CD4-positive, alpha-beta T cell treated with Interleukin-4 for 1 hour (primary cell): ENCODE measurements at regions not wholly inside any gene's neighbourhood (a gene's known extent, or its start where the extent isn't known, plus 50 kb on each side); places are given as distances from the start of the nearest gene placed in this dataset.
A peak's percentile ranks its signal among the peaks of the same experiment; 100 is the strongest.

Experiments used
- DNase-seq, 2 donors: peaks; one replicate each; pipeline ENCODE4 v3.0.0-alpha.2; 2020 to 2022

DNA sequence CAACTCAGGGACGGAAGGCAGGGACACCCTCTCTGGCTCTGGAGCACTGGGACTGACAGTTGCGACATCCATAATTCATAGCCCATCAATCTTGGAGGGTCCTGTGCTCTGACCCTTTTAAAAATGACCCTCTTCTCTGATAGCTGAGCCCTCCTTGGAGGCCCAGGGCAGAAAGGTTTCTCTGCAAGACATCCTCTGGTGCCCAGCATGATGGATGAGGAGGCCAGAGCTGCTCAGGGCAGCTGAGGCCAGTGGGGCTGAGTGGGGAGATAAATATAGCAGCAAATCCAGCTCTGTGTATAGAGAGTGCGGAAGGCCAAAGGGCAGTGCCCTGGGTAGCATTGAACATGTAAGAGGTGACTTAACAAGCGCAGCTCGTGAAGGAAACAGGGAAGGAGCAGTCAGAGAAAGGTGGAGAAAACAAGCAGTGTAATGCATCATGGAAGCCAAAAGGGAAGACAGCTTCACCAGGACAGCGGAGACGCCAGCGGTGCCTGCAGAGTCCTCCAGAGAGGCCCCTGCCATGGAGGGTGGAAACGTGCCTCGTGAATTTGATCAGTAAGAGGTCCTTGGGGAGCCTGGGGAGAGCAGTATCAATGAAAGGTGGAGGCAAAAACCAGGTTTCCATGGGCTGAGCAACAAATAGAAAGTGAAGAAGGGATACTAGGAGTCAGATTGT is 50.4 kb upstream of the FMOD start:
- no peak for DNase-seq

DNA sequence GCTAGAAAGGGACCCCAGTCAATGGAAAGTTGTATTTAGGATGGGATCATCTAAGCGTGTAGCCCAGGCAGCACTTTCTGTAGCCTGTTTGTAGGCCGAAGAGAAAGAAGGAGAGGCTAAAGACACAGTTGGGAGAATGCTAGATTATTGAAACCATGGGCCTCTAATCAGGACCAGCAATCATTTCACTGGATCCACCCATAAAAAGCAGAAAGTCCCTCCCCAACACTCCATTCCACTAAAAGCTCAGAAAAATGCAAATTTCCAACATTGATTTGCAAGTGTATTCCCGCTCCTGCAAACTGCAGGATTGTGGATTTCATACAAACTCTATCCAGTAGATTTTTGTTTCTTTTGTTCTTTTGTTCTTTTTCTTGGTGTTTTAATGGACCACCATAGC is 51.2 kb upstream of the FMOD start:
- DNase-seq: no peak

DNA sequence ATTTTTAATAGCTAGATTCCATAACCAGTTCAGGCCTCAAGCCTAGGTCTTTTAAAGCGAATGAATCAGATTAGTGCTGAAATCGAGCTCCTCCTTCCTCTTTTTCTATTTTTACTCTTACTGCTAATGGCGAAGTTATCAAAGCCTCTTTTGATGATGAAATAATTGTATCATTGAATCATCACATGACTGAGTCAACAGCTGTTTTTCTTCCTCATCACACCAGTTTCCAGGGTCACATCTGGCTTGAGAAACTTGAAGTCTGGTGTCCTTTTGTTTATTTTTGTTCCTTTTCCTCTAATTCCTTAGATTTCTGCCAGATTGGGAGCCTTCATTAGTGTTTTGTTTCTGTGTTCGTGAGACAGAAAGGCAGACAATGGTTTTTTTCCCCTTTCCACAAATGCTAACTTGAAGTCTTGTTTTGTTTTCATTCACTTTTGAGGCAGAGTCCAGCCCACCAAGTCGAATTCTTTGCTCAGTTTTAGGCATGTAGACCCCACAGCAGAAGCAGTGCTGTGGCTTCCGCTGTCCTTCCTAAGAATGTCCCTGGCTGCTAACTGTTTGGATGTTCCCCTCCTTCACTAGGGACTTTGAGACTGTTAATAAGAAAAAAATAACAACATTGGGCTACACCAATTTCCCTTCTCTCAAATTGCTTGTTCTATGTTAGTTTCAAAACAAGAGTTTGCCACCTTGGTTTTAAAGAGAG is 51.9 kb upstream of the FMOD start:
- DNase-seq: peak in 1 of 2 donors; percentile 15

DNA sequence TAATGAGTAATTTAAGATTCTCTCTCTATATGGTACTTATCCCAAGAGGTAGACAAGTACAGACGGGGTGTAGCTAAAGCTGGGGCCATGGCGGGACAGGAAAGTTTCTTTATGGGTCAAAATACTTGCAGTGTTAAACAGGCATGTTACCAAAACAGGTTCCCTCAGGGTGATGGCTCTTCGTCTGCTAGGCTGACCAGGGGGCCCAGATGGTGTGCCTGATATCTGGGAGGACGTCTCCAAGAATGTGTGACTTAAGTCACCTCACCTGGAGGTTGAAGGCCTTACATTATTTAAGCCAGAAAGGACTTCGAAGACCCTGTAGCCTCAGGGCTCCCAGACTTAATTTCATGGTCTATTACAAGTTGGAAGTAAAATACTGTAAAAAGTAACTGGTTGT is 52.7 kb upstream of the FMOD start:
- no peak for DNase-seq

DNA sequence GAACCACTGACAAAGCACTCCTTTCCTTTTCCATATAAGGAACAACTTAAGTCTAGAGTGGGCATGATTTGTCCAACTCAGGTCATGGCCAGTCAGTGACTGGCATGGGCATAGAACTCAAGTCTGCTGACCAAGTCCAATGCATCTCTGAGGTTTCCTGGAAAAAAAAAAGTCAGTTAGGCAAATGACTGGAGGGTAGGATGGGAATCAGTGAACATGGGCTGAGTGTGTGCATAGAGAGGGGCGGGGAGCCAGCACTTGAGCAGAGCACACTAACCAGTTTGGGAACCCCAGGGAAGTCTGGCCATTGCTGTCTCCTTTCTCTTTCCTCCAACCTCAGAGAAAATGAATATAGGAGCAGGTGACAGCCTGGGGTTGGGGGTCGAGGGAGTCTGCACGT is 53.6 kb upstream of the FMOD start:
- no peak for DNase-seq

DNA sequence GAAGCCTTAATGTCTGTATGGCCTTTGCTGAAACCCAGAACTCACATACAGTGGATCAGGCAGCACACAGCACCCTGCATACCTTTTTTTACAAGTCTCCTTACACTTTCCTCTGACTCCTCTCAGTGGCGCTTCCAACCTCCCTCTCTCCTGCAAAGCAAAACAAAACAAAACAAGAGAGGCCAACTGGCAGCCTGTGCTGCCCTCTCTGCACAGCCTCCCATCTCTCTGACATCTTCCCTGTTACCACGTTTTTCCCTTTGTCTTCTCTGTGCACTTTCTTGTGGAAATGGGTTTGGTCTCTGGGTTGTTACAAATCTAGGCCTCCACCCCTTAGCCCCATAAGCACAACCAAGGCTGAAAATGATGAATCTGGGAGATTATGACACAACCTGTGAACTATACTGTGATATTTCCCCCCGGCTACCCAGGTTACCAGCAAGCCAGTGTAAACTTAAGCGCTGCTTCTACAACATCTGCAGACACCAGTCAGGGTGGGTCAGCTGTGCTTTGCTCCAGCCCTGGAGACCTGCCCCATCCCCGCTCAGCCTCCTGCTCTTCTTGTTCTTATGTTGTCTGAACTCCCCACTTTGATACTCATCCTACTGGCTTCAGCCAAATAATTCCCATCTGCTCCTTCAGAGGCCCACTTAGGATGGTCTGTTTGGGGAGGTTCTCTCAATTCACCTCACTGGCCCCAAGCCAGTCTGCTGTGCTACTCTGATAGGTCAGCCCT is 54.9 kb upstream of the FMOD start:
- DNase-seq: no peak

DNA sequence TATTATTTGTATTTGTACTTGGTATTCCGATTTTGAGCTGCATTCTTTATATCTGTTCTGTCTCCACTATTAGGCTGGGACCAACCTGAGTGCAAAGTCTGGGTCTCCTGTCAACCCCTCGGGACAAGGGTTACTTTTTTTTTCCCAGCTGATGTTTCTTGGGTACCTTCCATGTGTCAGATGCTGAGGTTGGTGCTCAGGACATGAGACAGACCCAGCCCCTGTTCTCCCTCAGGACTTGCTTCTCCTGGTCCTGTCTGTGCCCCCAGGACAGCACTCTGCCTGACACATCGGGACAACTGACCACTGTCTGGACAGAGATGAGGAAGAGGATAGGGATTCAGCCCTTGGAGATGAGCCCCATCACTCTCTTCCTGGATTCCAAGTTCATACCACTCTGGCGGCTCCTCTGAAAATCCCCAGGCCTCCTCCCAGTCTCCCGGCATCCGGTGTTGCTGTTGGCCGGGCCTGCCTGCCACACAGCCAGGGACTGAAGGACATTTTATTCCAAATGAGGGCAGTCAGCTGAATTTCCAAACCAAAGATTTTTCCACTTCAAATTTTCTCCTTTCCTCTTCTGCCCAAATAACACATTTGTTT is 55.6 kb upstream of the FMOD start:
- no peak for DNase-seq

DNA sequence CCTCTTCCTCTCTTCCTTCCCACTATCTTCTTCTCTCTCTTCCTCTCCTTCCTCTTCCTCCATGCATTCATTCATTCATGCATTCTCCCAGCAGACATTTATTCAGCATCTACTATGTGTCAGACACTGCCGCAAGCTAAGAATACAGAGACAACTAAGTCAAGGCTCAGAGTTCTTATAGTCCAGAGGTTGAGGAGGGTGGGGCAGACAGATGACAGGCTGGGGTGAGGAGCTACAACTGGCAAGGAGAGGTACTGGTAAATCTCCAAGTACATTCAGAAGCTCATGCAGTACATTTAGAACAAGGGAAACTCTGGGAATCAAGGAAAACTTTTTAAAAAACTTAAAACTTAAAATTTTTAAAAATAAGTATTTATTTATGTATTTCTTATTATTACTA is 56.4 kb upstream of the FMOD start:
- DNase-seq: no peak

DNA sequence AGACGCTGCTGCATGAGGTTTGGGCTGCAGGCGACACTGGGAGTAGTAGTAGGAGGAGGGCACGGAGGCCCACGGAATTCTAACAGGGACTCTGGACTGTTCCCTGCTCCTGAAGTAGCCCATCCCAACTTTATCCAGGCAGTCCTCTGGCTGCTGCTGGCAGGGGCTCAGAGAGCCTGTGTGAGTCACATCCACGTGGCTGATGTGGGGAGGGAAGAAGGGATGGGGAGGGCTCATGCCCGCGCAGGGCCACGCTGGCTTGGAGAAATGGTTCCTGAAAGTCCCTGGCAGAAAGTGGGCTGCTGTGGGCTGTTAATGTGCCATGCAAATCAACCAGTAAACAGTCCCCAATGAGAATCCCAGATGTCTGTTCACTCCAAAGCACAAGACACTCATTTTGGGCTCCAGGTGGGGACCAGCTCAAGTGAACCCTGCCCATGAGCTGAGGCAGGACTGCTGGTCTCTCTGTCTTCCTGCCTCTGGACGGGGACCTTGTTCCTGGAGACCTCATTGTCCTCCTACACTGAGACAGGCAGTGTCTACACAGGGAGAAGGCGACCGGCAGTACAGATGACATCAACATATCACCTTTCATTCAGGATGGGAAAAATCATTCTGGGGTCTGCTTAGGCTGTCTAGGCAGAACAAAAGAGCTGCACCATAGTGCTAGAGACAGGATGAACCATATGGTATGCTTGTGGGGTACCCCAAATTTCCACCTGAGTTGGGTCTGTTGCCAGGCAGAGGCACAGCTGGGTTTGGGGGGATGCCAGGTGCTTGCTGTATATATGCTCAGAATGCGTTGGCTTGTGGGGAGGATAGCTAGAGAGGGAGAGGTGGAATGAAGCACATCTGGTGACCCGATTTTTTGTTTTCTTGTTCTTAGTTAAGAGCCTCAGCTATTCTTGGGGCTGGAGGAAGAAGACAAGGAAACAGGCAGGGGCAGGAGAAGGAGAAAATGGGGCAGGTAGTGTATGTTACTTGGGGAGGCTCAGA is 57.9 kb upstream of the FMOD start:
- peak in 1 of 2 donors; percentile 58 for DNase-seq

DNA sequence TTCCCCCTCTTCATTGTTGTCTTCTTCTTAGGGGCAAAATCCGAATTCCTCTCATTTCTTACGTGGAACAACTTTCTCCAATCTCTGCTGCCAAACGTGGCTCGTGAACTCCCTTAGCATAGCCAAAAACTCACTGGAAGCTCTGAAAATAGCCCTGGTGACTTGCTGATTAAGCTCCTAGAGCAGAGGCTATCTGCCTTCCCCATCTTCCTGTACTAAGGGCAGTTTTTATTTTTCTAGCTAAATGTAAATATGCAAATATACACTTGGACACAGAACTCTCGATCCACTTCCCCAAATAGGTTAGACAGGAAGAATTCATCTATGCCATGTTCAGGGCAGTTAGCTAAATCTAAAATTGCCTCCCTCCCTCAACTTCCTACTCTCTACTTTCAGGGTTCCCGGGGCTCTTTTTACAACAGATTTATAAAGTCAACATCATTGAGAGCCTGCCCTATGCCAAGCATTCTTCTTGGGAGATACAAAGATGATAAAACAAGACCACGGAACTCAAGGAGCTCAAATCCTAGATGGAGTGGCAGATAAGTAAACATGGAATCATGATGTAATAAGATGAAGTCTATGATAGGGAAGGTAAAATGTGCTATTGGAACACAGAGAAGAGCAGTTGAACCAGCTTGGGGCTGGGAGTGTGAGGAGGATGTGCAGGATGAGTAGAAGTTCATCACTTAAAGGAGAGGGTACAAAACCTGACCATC is 59.4 kb upstream of the FMOD start:
- no peak for DNase-seq

DNA sequence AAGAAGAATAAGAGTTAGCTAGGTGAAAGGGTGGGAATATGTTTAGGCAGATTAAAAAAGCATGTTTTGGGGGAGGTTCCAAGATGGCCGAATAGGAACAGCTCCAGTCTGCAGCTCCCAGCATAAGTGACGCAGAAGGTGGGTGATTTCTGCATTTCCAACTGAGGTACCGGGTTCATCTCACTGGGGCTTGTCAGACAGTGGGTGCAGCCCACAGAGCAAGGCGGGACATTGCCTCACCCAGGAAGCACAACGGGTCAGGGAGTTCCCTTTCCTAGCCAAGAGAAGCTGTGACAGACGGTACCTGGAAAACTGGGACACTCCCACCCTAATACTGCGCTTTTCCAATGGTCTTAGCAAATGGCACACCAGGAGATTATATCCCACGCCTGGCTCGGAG is 60.5 kb upstream of the FMOD start:
- DNase-seq: peak in 1 of 2 donors; percentile 20

DNA sequence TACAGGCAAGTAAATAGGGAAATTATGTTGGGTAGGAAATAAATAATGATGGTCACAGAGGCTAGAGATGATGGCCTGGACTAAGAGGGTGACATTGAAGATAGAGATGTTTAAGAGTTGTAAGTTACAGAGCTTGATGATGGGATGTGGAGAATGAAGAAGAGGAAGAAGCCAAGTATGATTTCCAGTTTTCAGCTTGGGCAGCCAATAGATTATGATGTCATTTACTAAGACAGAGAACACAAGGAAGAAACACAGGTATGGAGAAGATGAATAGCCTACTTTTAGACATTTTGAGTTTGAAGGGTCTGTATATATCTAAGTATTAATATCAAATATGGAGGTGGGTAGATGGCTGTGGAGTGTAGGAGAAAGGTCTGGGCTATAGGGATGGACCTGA is 56.0 kb upstream of the PRELP start:
- no peak for DNase-seq

DNA sequence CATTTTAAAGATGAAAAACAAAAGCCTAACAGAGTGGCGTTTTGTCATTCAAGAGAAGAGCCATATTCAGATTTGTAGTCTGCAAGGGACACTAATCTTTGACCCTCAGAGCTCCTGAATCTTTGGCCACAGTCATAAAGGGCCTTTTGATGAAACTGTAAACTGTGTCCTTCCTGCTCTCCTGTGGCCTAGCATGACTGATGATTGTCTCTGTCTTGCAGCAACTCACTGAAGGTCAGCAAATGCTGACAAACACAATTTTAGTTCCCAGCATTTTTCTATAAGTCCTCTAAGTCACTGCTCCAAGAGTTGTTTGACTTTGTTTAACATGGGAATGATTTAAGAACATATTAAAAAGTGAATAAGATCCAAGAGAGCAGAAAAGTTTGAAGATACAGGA is 55.3 kb upstream of the PRELP start:
- no peak for DNase-seq

DNA sequence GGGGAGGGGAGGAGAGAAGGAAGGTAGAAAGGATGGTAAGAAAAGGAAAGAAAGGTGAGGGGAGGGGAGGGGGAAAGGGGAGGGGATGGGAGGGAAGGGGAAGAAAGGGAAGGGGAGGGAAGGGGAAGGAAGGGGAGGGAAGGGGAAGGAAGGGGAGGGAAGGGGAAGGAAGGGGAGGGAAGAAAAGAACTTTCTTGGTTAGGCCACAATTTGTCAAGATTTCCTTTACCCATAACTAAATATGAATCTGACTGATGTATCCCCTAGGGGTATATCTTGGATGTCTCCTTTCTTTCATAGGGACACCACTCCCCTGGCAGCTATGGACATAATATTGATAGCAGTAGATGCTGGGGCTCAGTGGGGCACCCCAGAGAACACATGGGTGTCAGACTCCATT is 54.4 kb upstream of the PRELP start:
- no peak for DNase-seq

DNA sequence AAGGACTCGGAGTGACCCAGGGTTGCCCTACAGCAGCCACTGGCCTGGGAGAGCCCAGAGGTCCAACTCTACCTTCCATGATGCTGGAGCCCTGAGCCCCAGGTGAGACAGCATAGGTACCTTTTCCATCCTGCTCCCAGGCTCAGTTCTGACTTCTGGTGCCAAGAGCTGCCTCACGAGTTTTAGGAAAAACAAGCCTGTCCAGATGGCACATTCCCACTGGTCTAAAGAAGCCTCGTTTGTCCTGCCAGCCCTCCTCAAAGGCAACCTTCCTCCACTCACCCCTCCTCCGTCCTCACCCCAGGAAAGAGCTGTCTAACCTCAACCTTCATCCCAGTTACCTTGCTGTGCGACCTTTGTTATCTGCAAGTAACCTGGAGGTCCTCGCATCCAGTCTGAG is 53.5 kb upstream of the PRELP start:
- no peak for DNase-seq

DNA sequence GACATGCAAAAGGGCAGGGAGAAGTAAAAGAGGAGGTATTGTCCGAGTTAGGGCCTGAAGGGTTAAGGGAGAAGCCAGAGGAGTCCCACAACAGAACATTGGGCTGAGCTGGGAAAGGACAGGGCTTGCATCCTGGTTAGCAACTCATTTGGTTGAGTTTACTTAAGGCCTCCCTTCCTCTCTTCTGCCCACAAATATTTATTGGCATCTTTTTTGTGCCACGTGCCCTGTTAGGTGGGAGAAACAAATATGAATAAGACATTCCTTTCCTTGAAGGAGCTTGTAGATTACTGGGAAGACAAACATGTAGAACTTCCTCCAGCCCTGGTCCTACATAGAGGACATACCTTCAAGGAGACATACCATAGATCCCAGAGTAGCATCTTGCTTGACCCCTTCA is 53.0 kb upstream of the PRELP start:
- no peak for DNase-seq

DNA sequence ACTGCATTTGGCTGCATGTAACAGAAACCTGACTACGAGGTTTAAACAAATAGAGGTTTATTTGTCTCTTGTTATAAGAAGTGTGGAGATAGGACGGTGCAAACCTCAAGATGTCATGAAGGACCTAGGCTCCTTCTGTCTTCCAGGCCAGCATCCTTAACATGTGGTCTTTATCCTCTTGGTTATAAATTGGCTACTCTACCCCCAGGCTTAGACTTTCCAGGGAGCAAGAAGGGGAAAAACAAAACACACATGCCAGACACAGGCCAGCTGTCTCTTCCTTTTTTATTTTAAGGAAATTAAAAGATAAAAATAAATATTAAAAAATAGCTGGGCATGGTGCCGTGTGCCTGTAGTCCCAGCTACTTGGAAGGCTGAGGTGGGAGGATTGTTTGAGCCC is 51.3 kb upstream of the PRELP start:
- no peak for DNase-seq

DNA sequence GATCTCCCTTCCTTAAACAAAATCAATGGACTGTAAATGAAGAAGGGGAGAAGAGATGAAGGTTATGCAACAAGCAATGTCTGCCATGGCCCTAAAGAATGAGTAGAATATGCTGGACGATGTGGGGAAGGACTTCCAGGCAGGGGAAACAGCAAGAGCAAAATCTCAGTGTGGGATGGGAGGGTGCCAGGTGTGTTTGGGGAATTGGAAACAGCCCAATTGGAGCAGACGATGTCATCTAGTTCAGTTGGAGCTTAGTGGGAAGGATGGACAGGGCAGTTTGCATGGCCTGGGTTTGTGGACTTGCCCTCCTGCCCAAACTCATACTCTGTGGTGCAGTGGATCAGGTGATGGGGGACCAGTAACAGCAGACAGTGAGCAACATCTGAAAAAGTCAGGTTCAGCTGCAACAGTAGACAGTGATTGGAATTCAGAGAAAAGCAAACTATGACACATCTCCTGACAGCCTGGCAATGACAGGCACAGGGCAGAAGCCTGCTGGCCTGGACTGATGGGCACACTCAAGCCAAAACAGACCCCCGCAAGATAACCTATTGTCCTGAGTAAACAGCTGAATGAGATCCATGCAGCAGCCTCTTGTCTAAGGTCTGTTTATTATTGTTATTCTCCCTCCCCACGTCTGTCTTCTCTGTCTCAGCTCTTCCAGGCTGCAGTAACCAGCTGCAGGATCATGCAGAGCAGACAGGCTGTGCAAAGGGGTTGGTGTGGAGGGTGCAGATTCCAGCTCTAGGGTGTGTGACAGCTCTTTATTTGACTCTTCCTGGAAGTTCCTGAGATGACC is 50.5 kb upstream of the PRELP start:
- DNase-seq: no peak

DNA sequence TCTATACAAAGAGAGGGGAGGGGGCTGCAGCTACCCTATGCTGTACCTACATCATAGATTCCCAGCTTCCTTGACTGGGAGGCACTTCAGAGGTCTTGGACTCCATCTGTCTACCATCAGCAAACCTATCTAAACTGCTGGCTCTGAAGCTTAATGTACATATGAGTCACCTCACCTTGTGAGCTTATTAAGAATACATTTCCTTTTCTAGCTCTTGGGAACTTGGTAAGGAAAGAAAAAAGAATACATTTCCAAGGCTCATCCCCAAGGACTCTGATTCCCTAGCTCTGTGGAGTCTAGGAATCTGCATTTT is 50.0 kb upstream of the PRELP start:
- no peak for DNase-seq
